GM18507 (cell line): ENCODE measurements at regions not wholly inside any gene's neighbourhood (a gene's known extent, or its start where the extent isn't known, plus 50 kb on each side); places are given as distances from the start of the nearest gene placed in this dataset.

Source experiments
- DNase-seq: peaks from one replicate; pipeline ENCODE4 v3.0.0; 2011; ENCODE audit warnings: low read depth; ENCODE audit not compliant: insufficient read length; ENCODE audit errors: extremely low spot score
- FAIRE-seq: peaks from 2 replicates; lab custom pipeline; 2011; peaks lifted over from hg19 to GRCh38; lab: Jason Lieb, UNC

GRCh38 chr17:33786478-33786877 is 468.6 kb upstream of the CCL2 start:
- FAIRE-seq (no peak), DNase-seq (no peak)

GRCh38 chr17:33789658-33790057 is 465.4 kb upstream of the CCL2 start:
- DNase-seq, result no peak
- no peak for FAIRE-seq

GRCh38 chr17:33797181-33797580 is 457.9 kb upstream of the CCL2 start:
- DNase-seq (no peak), FAIRE-seq (no peak)

- no peak for DNase-seq
These were observed 456.8 kb upstream of the CCL2 start for GRCh38 chr17:33798308-33798707.

GRCh38 chr17:33802349-33803198 is 452.5 kb upstream of the CCL2 start:
- no peak for FAIRE-seq
- DNase-seq, result no peak

More at GRCh38 chr17:33798308-33798707, 456.8 kb upstream of the CCL2 start:
- FAIRE-seq, result no peak

GRCh38 chr17:33803199-33803685 is 451.8 kb upstream of the CCL2 start:
- DNase-seq (no peak), FAIRE-seq (no peak)

- no peak for DNase-seq
- FAIRE-seq, result no peak
These were observed 451.4 kb upstream of the CCL2 start for GRCh38 chr17:33803686-33804085.

GRCh38 chr17:33804401-33804800 is 450.7 kb upstream of the CCL2 start:
- FAIRE-seq, result no peak
- DNase-seq, result no peak

- DNase-seq (no peak), FAIRE-seq (no peak)
These were observed 448.5 kb upstream of the CCL2 start for GRCh38 chr17:33806631-33807030.

GRCh38 chr17:33809748-33810147 is 445.3 kb upstream of the CCL2 start:
- DNase-seq, result no peak
- FAIRE-seq, result no peak

GRCh38 chr17:33811004-33811760 is 443.9 kb upstream of the CCL2 start:
- no peak for FAIRE-seq
- DNase-seq, result no peak

GRCh38 chr17:33811984-33812577 is 443.0 kb upstream of the CCL2 start:
- DNase-seq (no peak), FAIRE-seq (no peak)

- no peak for DNase-seq
- no peak for FAIRE-seq
These were observed 440.2 kb upstream of the CCL2 start for GRCh38 chr17:33814852-33815251.

GRCh38 chr17:33816036-33816435 is 439.0 kb upstream of the CCL2 start:
- FAIRE-seq, result no peak

GRCh38 chr17:33816842-33817617 is 438.1 kb upstream of the CCL2 start:
- DNase-seq, result no peak
- FAIRE-seq, result no peak

More at GRCh38 chr17:33816036-33816435, 439.0 kb upstream of the CCL2 start:
- DNase-seq, result no peak

- no peak for FAIRE-seq
- no peak for DNase-seq
These were observed 435.5 kb upstream of the CCL2 start for GRCh38 chr17:33819539-33819938.

- no peak for FAIRE-seq
- DNase-seq, result no peak
These were observed 422.8 kb upstream of the CCL2 start for GRCh38 chr17:33832262-33832661.

- FAIRE-seq, result no peak
These were observed 417.8 kb upstream of the CCL2 start for GRCh38 chr17:33837281-33837680.

GRCh38 chr17:33838281-33838680 is 416.8 kb upstream of the CCL2 start:
- no peak for DNase-seq
- no peak for FAIRE-seq

More at GRCh38 chr17:33837281-33837680, 417.8 kb upstream of the CCL2 start:
- DNase-seq, result no peak
